ENCODE measurements at regions not wholly inside any gene's neighbourhood (a gene's known extent, or its start where the extent isn't known, plus 50 kb on each side); places are given as distances from the start of the nearest gene placed in this dataset.

DNA sequence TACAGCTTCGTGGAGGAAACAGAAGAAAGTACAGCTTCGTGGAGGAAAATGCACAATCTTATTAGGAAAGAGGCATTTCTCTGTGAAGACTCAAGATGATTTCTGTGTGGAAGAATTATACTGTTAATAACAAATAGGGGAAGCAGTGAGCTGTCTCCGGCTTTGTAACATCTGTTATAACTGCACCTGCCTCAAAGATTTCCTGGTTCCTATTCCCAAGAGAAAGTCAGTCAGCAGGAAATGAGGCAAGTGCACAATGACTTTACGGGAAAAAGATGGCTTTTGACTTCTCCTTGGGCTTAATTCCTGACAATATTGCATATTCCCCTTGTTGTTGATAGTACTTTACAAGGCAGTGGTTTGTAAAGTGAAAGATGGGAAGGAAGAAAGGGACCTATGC is 538.5 kb downstream of the BMP2 start:
- no peak for DNase-seq
- Mint-ChIP-seq H3K27me3 (no peaks in the 10 kb centered on the region), H3K27ac (no peak overlapping the region), H3K9me3 (no peaks in the 10 kb centered on the region), H3K4me3 (no peak overlapping the region), H3K4me1 (no peaks in the 10 kb centered on the region)
- no peak for ATAC-seq

DNA sequence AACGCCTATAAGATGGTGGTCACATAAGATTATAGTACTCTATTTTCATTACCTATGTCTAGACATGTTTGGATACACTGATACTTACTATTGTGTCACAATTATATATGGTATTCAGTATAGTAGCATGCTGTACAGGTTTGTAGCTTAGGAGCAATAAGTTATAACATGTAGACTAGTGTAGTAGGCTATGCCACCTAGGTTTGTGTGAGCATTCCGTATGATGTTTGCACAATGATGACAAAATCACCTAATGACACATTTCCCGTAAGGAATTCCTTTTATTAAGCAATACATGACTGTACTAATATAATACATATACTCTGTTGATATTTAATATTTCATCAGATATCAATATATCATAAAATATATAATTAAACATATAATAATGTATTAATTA is 540.7 kb downstream of the BMP2 start:
- DNase-seq (no peak), ATAC-seq (no peak)
- Mint-ChIP-seq H3K27me3 (no peaks in the 10 kb centered on the region), H3K4me3 (no peak overlapping the region), H3K9me3 (no peaks in the 10 kb centered on the region), H3K27ac (no peak overlapping the region), H3K4me1 (no peaks in the 10 kb centered on the region)

DNA sequence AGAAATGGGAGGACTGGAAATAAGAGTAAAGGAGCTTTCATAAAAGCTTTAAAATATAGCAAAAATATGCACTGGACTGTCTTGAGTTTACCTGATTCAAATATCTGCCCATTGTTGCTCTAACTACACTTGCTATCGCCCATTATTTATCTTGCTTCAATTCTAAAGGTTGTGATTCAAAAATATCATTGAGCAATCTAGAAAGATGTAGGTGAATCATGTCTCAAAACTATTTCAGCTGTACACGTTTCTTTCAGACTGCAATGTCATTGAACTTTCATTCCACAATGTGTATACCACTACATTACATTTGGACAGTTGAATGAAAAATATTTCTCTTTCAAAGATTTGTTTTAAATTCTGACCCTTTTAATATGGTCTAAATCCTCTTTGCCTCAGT is 545.6 kb downstream of the BMP2 start:
- ATAC-seq: no peak
- H3K4me3 Mint-ChIP-seq: no peak overlapping the region
- DNase-seq: no peak
- H3K9me3 Mint-ChIP-seq: peaks cover 0 to 6% of the 10 kb centered on the region in 2 donors
- H3K4me1 Mint-ChIP-seq: no peaks in the 10 kb centered on the region
- no peak overlapping the region for H3K27ac Mint-ChIP-seq
- H3K27me3 Mint-ChIP-seq: no peaks in the 10 kb centered on the region

DNA sequence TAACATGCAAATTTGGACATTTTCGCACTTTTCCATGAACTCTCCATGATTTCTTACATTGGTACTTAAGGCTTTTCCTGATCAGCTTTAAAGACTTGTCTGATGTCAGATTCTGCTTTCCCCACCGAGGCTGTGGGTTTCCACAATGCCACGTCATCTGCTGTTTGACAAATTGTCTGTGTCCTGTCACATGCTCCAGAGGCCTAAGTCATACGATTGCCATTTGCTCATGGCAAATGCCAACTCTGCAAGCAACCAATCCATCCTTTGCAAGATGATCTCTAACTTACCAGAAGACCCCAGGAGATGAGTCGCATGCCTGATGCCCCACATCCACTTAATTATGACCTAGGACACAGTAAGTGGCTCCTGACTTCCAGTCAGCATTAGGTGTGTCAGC is 556.5 kb downstream of the BMP2 start:
- Mint-ChIP-seq H3K4me1 (no peaks in the 10 kb centered on the region), H3K27me3 (no peaks in the 10 kb centered on the region), H3K4me3 (no peak overlapping the region), H3K9me3 (peaks cover 0 to 31% of the 10 kb centered on the region in 2 donors), H3K27ac (no peak overlapping the region)
- DNase-seq (no peak), ATAC-seq (no peak)

DNA sequence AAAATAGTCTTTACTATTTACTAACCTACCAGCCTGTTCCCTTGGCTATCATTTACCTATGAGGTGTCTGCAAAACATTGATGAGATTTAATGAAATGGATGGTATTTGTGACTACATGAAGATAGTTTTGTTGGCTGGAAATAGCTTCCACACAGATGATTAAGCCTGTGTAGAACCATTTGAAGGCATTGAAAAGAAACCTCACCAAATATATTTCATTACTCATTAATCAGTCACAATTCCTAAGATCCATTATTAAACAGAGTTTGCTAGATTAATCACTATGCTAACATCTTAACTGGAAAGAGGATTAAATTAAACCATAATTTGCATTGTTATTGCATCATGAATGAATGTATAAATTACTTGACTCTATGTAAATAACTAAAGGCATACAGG is 560.3 kb downstream of the BMP2 start:
- H3K4me3 Mint-ChIP-seq: no peak overlapping the region
- H3K9me3 Mint-ChIP-seq: peaks cover 6 to 14% of the 10 kb centered on the region in 2 donors
- DNase-seq: no peak
- H3K27me3 Mint-ChIP-seq: no peaks in the 10 kb centered on the region
- no peak overlapping the region for H3K27ac Mint-ChIP-seq
- no peaks in the 10 kb centered on the region for H3K4me1 Mint-ChIP-seq
- ATAC-seq: no peak

DNA sequence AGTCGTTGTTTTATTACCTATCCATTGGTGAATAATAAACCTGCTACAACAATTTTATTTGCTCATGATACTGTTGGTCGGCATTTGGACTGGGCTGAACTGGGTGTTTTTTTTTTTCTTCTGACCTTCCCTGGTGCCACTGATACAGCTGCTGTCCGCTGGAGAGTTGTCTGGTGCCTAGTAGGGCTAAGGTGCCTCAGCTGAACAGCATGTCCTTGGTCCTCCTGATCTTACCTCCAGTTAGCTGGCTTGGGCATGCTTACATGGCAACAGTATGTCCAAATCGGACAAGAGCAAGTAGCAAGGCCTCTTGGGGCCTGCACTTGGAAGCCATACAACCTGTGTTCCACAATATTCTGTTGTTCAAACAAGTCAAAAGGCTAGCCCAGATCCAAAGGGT is 563.4 kb downstream of the BMP2 start:
- H3K27ac Mint-ChIP-seq: no peak overlapping the region
- H3K27me3 Mint-ChIP-seq: no peaks in the 10 kb centered on the region

DNA sequence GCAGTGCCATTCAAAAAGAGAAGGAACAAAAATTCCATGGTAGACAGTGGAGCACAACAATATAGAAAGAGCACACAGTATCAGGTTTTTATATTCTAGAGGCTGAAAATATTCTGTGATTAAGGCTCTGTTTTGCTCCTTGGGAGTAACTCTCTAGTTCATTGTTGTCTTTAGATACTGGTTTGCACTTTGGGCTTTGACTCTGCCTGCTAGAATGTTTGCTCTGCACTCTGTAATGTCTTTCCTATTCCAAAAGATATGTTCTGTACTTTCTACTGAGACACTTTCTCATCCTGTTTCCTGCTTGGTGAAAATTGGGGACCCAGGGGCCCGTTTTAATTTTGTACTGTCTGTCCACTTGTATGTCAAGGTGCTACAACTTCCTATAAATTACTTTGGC is 564.7 kb downstream of the BMP2 start:
- no peak overlapping the region for H3K27ac Mint-ChIP-seq
- no peak overlapping the region for H3K4me3 Mint-ChIP-seq
- DNase-seq: no peak
- no peaks in the 10 kb centered on the region for H3K4me1 Mint-ChIP-seq
- ATAC-seq: no peak
- no peaks in the 10 kb centered on the region for H3K27me3 Mint-ChIP-seq
- peaks cover 11% of the 10 kb centered on the region in 2 donors for H3K9me3 Mint-ChIP-seq

More for the DNA sequence above, 563.4 kb downstream of the BMP2 start:
- DNase-seq (no peak), ATAC-seq (no peak)
- Mint-ChIP-seq H3K4me1 (no peaks in the 10 kb centered on the region), H3K9me3 (peaks cover 11 to 18% of the 10 kb centered on the region in 2 donors), H3K4me3 (no peak overlapping the region)

DNA sequence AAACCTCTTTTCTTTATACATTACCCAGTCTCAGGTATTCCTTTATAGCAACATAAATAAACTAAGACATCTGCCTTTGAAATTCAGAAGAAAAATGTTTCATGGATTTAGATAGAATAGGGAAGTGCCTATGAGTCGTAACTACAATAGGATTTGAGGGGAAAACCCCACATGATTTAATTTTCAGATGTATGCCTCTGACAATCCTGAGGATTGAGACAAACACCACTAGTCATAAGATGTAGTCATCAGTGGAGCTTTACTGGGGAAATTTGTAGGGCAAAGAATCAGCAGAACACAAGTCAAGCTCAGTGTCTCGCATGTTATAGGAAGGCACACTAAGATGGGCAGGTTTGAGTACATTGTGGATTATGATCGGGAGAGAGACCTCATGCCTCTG is 566.4 kb downstream of the BMP2 start:
- DNase-seq: no peak
- Mint-ChIP-seq H3K4me3 (no peak overlapping the region), H3K27ac (no peak overlapping the region), H3K4me1 (no peaks in the 10 kb centered on the region), H3K9me3 (peaks cover 11 to 19% of the 10 kb centered on the region in 2 donors), H3K27me3 (no peaks in the 10 kb centered on the region)
- no peak for ATAC-seq

DNA sequence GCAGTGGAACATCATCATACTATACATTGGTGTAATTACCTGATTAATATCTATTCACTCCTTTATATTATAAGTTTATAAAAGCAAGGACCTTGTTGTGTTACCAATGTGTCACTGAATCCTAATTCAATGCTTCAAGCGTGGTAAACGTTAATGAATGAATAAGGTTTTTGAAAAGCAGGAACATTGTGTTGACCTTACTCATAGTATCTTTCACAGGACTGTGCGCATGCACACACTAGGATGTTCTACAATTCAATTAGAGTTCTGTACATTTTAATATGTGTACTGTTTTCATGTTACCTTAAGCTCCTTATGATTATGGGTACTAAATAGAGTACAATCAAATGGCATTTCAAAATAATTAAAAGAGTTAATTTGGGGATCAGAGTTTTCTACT is 578.5 kb downstream of the BMP2 start:
- Mint-ChIP-seq H3K27me3 (no peaks in the 10 kb centered on the region), H3K4me1 (no peaks in the 10 kb centered on the region), H3K9me3 (peaks cover 11 to 13% of the 10 kb centered on the region in 2 donors), H3K27ac (no peak overlapping the region), H3K4me3 (no peak overlapping the region)
- DNase-seq (no peak), ATAC-seq (no peak)

DNA sequence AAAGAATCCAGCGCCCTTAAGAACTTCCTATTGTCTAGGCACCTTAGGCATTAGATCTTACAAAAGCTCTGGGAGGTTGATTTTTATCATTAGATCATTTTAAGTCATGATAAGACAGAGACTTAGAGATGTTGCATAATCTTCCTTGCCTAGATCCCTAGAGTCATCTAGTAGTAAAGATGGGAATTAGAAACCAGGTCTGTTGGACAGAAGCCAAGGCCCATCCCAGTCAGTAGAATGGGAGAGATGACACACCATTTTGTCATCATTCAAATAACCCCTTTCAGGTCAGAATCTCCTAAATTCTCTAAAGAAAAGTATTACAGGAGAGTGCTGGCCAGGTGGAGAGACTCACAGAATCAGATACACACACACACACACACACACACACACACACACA is 579.1 kb downstream of the BMP2 start:
- DNase-seq (no peak), ATAC-seq (no peak)
- Mint-ChIP-seq H3K4me1 (no peaks in the 10 kb centered on the region), H3K27ac (no peak overlapping the region), H3K4me3 (no peak overlapping the region), H3K27me3 (no peaks in the 10 kb centered on the region), H3K9me3 (peaks cover 11 to 18% of the 10 kb centered on the region in 2 donors)

DNA sequence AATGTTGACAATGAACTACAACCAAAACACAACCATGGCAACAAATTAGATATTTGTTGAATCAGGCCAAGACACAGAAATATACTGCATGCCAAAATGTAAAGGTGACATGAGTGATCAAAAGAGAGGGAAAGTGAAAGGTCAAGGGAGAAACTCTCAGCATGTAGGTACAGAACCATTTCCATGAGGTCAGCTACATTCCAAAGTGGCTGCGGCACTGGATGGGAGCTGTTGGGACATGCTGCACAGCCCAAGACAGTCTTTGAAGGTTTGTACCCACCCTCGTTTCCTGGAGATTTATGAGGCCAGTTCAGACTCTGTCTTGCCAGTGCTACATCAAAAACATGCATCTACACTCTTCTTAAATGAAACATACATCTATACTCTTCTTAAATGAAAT is 579.9 kb downstream of the BMP2 start:
- peaks cover 7 to 18% of the 10 kb centered on the region in 2 donors for H3K9me3 Mint-ChIP-seq

DNA sequence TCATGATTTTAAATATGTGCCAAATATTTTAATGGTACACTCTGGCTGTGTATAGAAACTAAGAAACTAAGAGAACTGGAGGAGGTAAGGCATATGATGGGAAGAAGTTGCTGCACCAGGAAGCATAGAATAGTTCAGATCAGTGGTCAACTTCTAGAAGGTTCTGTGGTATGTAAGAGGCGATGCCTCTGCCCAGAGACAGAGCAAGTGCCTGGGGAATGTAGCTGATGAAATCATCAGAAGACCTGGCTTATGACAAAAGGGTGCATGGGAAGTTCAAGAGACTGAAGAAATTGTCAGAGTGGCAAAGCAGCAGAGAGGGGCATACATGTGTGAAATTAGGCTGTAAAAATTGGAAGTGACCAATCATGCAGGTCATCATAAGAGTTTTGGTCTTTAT is 580.8 kb downstream of the BMP2 start:
- ATAC-seq (no peak), DNase-seq (no peak)
- no peaks in the 10 kb centered on the region for H3K27me3 Mint-ChIP-seq
- H3K4me1 Mint-ChIP-seq: no peaks in the 10 kb centered on the region
- no peak overlapping the region for H3K27ac Mint-ChIP-seq
- H3K4me3 Mint-ChIP-seq: no peak overlapping the region
- peaks cover 7 to 18% of the 10 kb centered on the region in 2 donors for H3K9me3 Mint-ChIP-seq

More for the DNA sequence above, 579.9 kb downstream of the BMP2 start:
- H3K4me3 Mint-ChIP-seq: no peak overlapping the region
- H3K27me3 Mint-ChIP-seq: no peaks in the 10 kb centered on the region
- no peak for ATAC-seq
- H3K4me1 Mint-ChIP-seq: no peaks in the 10 kb centered on the region
- no peak overlapping the region for H3K27ac Mint-ChIP-seq
- DNase-seq: no peak

DNA sequence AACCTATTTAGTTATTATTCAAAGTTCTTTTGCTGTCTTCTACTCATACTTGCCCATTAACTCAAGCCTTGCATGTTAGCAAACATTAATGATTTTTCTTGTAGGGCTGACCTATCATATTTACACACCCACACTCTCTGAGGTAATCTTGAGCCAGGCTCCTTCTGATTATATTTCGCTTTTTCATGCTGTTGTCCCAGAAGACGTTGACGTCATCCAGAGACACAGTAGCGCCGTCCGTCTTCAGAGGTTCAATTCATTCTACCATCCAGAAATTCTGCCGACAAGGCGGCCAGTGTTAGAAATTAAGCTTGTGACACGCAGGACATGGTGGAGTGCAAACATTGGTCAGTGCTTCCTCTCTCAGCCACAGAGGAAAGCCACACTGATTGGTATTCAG is 584.7 kb downstream of the BMP2 start:
- ATAC-seq: no peak
- Mint-ChIP-seq H3K9me3 (peaks cover 5 to 13% of the 10 kb centered on the region in 2 donors), H3K4me3 (no peak overlapping the region), H3K27ac (no peak overlapping the region), H3K4me1 (no peaks in the 10 kb centered on the region), H3K27me3 (no peaks in the 10 kb centered on the region)
- no peak for DNase-seq

DNA sequence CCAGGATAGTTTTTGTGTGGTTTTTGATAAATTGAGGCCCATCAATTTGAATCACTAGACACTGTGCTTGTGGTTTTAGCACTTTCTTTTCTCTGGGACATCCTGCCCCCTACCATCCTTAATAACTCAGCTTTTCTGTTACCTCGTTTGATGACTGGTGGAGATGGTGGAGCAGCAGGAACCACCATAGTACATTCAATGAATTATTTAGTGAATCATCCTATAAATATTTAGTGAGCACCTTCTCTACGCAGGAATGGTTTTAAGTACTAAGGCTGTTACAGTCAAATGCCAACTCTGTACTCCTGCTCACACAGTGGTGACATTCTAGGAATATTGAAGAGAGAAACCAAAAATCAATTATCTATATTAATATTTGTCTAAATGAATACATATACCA is 585.2 kb downstream of the HAO1 start:
- H3K27me3 Mint-ChIP-seq: no peaks in the 10 kb centered on the region
- H3K27ac Mint-ChIP-seq: no peak overlapping the region
- DNase-seq (no peak), ATAC-seq (no peak)
- H3K9me3 Mint-ChIP-seq: peaks cover 5 to 21% of the 10 kb centered on the region in 2 donors
- H3K4me3 Mint-ChIP-seq: no peak overlapping the region
- no peaks in the 10 kb centered on the region for H3K4me1 Mint-ChIP-seq

DNA sequence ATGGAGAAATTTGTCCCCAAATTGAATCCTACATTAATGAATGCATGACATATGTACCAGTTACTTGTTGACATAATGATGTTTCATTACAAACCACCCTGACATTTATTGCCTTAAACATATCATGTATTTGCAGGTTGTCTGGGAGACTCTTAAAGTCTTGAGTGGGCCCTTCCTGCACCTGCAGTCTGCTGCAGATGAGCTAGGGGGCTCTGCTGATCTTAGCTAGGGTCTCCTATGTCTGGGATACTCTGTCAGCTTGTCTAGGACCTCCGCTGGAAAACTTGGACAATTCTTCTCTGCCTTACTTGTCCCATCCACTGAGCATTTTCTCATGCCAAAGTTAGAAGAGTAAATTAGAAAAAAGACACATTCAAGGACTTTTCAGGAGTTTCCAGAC is 581.6 kb downstream of the HAO1 start:
- ATAC-seq (no peak), DNase-seq (no peak)
- H3K27ac Mint-ChIP-seq: no peak overlapping the region
- no peaks in the 10 kb centered on the region for H3K27me3 Mint-ChIP-seq
- H3K4me3 Mint-ChIP-seq: no peak overlapping the region
- H3K4me1 Mint-ChIP-seq: no peaks in the 10 kb centered on the region
- H3K9me3 Mint-ChIP-seq: peaks cover 13% of the 10 kb centered on the region in 2 donors

DNA sequence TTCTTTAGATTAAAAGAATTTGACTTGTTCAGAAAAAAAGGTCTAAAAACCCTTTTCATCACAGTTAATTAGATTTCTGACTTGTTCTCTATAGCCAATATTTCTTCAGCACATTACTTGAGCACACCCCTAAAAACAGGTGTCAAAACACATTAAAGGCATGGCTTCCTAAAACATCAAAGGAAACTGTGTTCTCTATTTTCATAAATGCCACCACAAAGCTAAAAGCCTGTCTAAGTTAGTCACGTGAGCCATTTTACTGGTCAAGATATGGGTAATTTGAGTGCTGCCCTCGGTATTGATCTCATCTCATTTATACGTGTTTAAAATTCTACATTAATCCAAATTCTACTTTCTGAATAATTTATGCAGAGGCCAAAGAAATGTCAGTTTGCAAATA is 580.5 kb downstream of the HAO1 start:
- Mint-ChIP-seq H3K4me1 (no peaks in the 10 kb centered on the region), H3K27ac (no peak overlapping the region), H3K9me3 (peaks cover 19 to 20% of the 10 kb centered on the region in 2 donors), H3K27me3 (no peaks in the 10 kb centered on the region), H3K4me3 (no peak overlapping the region)
- no peak for DNase-seq
- no peak for ATAC-seq

DNA sequence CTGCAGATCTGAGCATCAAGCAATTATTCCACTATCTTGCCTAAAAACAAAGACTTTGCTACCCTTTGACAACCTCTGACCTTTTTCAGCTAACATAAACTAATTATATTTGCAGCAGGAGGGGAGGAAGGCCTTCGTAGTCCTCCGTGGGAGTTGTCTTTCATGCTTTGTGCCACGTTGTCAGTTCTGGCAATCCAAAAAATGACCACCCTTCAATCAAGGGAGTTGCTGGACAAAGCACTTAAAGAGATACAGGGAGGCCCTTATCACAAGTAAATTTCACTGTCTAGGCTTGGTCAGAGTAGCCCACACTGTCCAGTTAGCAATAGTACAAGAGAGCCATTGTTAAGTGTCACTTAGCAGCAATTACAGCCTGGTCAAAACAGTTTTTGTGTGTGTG is 578.9 kb downstream of the HAO1 start:
- H3K27ac Mint-ChIP-seq: no peak overlapping the region
- no peak for ATAC-seq
- H3K4me1 Mint-ChIP-seq: no peaks in the 10 kb centered on the region
- H3K9me3 Mint-ChIP-seq: peaks cover 14 to 26% of the 10 kb centered on the region in 2 donors
- no peak overlapping the region for H3K4me3 Mint-ChIP-seq
- DNase-seq: no peak
- no peaks in the 10 kb centered on the region for H3K27me3 Mint-ChIP-seq
